ENCODE measurements at regions not wholly inside any gene's neighbourhood (a gene's known extent, or its start where the extent isn't known, plus 50 kb on each side); places are given as distances from the start of the nearest gene placed in this dataset.

- TF ChIP-seq CTCF (IDR thresholded peaks at IDR 0.05; ENCODE audit: control extremely low read depth in 1 of 3, insufficient read depth in 1 of 3, low read depth in 1 of 3, low read length in 3 of 3) (no peak), EP300 (IDR thresholded peaks at IDR 0.05; ENCODE audit: borderline replicate concordance in 1 of 2, low read depth in 2 of 2, low read length in 2 of 2) (no peak), SIN3A (conservative IDR thresholded peaks at IDR 0.05 in 1 of 2, IDR thresholded peaks at IDR 0.05 in 1 of 2; ENCODE audit: low read depth in 1 of 2, low read length in 2 of 2) (no peak), SIRT6 (IDR thresholded peaks at IDR 0.05; ENCODE audit: low read length) (no peak), JUND (IDR thresholded peaks at IDR 0.05; ENCODE audit: low read length) (no peak), POLR2A (IDR thresholded peaks at IDR 0.05; ENCODE audit: control extremely low read depth in 1 of 2, low read depth in 2 of 2, low read length in 2 of 2) (no peak), RFX5 (IDR thresholded peaks at IDR 0.05; ENCODE audit: borderline replicate concordance, low read depth, low read length) (no peak), TAF1 (IDR thresholded peaks at IDR 0.05; ENCODE audit: low read depth, low read length) (no peak), ZNF274 (IDR thresholded peaks at IDR 0.05; ENCODE audit: borderline replicate concordance, extremely low read depth, low read length) (no peak), CHD1 (IDR thresholded peaks at IDR 0.05; ENCODE audit: low read depth, low read length) (no peak)
Measured at GRCh38 chr13:105121221-105121620, 1414.2 kb downstream of the EFNB2 start.
